Thyroid gland (tissue), 4 donors: ENCODE measurements at regions not wholly inside any gene's neighbourhood (a gene's known extent, or its start where the extent isn't known, plus 50 kb on each side); places are given as distances from the start of the nearest gene placed in this dataset.
"Not testable (repeated sequence)": the region's sequence is repeated elsewhere in the genome, so short reads cannot be mapped to it uniquely, and the experiment has no call there.

Experiments used
- POLR2A ChIP-seq, 2 donors: fragments of 450-650 bp; IDR thresholded peaks; one replicate each; pipeline ENCODE4 v1.6.1; 2017; ENCODE audit warnings: antibody characterized with exemption in 2 of 2, mild to moderate bottlenecking in 2 of 2, moderate library complexity in 1 of 2
- TF ChIP-seq, protein P1 (sequence below), 6 experiments: fragments of 200-600 bp in 3 of 6; fragments of 450-650 bp in 3 of 6; sonication (generic) in 3 of 6; IDR thresholded peaks; one replicate each; pipeline ENCODE4 v1.5.1; 2016 to 2019; ENCODE audit warnings: antibody characterized with exemption in 6 of 6, mild to moderate bottlenecking in 2 of 6, inconsistent platforms in 1 of 6, moderate library complexity in 1 of 6

DNA sequence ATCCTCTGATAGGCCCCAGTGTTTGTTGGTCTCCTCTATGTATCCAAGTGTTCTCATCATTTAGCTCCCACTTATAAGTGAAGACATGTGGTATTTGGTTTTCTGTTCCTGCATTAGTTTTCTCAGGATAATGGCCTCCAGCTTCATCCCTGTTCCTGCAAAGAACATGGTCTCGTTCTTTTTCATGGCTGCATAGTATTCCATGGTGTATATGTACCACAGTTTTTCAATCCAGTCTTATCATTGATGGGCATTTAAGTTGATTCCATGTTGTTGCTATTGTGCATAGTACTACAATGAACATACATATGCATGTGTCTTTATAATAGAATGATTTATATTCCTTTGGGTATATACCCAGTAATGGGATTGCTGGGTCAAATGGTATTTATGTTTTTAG is 406.9 kb downstream of the UTRN start:
- TF ChIP-seq, protein P1, sequence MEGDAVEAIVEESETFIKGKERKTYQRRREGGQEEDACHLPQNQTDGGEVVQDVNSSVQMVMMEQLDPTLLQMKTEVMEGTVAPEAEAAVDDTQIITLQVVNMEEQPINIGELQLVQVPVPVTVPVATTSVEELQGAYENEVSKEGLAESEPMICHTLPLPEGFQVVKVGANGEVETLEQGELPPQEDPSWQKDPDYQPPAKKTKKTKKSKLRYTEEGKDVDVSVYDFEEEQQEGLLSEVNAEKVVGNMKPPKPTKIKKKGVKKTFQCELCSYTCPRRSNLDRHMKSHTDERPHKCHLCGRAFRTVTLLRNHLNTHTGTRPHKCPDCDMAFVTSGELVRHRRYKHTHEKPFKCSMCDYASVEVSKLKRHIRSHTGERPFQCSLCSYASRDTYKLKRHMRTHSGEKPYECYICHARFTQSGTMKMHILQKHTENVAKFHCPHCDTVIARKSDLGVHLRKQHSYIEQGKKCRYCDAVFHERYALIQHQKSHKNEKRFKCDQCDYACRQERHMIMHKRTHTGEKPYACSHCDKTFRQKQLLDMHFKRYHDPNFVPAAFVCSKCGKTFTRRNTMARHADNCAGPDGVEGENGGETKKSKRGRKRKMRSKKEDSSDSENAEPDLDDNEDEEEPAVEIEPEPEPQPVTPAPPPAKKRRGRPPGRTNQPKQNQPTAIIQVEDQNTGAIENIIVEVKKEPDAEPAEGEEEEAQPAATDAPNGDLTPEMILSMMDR (IDR thresholded peaks at IDR 0.05), result not testable (repeated sequence)
- TF ChIP-seq POLR2A (IDR thresholded peaks at IDR 0.05), result not testable (repeated sequence)
